Retinal pigment epithelial cell (primary cell): ENCODE measurements at regions not wholly inside any gene's neighbourhood (a gene's known extent, or its start where the extent isn't known, plus 50 kb on each side); places are given as distances from the start of the nearest gene placed in this dataset.

Experiments
- DNase-seq: peaks from one replicate; pipeline ENCODE4 v3.0.0-alpha.2; 2010; ENCODE audit warnings: low read depth
- H3K4me3 ChIP-seq: 2 replicates; pipeline ENCODE4 v1.5.1; 2011; ENCODE audit warnings: mild to moderate bottlenecking, low read length, control low read depth, moderate library complexity
- TF ChIP-seq, protein P1 (sequence below): conservative IDR thresholded peaks from 2 replicates; pipeline ENCODE4 v1.5.1; 2011; ENCODE audit warnings: low read depth, low read length, control low read depth, inconsistent platforms

DNA sequence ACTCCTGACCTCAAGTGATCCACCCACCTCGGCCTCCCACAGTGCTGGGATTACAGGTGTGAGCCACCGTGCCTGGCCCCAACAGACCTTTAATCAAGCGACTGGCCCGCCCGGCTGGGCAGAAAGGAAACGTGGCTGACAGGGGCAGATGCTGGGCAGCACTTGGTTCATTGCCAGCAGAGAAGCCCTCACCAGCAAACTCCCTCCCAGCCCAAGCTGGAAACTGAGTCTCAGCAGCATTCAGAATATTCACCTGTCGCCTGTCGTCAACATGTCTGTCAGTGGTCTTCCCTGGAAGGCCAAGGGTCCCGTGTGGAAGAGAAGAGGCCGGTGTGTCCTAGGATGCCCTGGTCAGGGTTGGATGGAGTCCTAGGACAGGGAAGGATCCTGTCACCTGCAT lies 245.0 kb downstream of the TEX29 start:
- DNase-seq = no peak
- TF ChIP-seq, protein P1, sequence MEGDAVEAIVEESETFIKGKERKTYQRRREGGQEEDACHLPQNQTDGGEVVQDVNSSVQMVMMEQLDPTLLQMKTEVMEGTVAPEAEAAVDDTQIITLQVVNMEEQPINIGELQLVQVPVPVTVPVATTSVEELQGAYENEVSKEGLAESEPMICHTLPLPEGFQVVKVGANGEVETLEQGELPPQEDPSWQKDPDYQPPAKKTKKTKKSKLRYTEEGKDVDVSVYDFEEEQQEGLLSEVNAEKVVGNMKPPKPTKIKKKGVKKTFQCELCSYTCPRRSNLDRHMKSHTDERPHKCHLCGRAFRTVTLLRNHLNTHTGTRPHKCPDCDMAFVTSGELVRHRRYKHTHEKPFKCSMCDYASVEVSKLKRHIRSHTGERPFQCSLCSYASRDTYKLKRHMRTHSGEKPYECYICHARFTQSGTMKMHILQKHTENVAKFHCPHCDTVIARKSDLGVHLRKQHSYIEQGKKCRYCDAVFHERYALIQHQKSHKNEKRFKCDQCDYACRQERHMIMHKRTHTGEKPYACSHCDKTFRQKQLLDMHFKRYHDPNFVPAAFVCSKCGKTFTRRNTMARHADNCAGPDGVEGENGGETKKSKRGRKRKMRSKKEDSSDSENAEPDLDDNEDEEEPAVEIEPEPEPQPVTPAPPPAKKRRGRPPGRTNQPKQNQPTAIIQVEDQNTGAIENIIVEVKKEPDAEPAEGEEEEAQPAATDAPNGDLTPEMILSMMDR = no peak
- H3K4me3 ChIP-seq = no peak overlapping the region

DNA sequence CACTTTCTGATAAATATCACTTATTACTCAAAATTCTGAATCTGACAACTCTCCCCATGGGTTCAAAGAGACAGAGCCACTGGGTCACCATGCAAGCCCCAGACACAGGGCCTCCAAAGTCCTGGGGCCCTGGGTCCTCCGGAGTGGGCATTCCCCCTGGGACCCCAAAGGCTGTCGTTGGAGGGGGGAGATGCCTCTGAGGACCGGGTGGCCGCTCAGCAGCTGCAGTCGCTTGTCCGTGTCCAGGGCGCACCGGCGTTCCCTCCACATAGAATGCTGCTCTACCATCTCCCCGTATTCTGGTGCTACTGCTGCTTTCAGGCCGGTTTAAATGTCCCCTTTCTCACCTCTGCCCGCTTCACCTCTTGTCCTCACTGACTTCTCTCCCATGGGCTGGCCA lies 246.1 kb downstream of the TEX29 start:
- no peak for DNase-seq
- TF ChIP-seq, protein P1 = no peak
- H3K4me3 ChIP-seq = no peak overlapping the region

DNA sequence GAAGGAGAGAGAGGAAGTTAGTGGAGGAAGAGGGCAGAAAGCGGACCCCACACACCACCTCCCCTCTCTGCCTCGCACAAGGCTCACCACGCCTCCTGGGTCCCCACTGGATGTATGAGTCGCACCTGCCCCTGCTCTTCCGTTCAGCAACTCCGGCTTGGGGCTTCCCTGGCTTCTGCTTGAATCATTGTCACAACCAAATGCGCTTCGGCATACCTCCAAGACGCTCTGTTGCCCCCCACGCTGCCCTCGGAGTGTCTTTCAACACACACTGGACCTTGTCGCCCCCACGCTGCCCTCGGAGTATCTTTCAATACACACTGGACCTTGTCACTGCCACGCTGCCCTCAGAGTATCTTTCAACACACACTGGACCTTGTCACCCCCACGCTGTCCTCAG lies 247.2 kb downstream of the TEX29 start:
- TF ChIP-seq, protein P1 = no peak
- DNase-seq = no peak

DNA sequence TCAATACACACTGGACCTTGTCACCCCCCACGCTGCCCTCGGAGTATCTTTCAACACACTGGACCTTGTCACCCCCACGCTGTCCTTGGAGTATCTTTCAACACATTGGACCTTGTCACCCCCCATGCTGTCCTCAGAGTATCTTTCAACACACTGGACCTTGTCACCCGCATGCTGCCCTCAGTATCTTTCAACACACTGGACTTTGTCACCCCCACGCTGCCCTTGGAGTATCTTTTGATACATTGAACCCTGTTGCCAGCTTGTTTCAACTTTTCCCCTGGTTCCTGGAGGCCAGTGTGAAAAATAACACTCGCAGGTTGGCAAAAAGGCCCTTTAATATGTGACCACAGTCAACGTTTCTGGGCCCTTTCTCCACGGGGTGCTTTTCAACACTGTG lies 247.8 kb downstream of the TEX29 start:
- no peak overlapping the region for H3K4me3 ChIP-seq
- DNase-seq = no peak
- TF ChIP-seq, protein P1 = no peak

More for the DNA sequence above, 247.2 kb downstream of the TEX29 start:
- no peak overlapping the region for H3K4me3 ChIP-seq

DNA sequence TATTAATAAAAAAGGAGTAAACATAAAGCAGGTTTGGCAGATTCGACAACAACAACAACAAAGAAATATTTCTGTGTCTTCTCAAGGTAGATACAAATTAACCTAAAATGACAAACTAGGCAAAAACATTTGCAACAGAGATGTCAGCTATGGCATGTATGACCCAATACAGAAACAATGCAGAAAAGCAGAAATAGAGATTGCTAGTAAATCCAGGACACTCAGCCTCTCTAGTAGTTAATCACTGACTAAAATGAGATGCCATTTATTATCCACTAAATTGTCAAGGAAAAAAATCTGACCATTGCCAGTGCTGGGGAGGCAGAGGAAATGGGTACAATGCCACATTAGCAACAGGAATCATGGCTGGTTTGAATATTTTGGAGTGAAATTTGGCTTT lies 250.5 kb downstream of the TEX29 start:
- TF ChIP-seq, protein P1 = no peak
- no peak overlapping the region for H3K4me3 ChIP-seq
- DNase-seq = no peak

DNA sequence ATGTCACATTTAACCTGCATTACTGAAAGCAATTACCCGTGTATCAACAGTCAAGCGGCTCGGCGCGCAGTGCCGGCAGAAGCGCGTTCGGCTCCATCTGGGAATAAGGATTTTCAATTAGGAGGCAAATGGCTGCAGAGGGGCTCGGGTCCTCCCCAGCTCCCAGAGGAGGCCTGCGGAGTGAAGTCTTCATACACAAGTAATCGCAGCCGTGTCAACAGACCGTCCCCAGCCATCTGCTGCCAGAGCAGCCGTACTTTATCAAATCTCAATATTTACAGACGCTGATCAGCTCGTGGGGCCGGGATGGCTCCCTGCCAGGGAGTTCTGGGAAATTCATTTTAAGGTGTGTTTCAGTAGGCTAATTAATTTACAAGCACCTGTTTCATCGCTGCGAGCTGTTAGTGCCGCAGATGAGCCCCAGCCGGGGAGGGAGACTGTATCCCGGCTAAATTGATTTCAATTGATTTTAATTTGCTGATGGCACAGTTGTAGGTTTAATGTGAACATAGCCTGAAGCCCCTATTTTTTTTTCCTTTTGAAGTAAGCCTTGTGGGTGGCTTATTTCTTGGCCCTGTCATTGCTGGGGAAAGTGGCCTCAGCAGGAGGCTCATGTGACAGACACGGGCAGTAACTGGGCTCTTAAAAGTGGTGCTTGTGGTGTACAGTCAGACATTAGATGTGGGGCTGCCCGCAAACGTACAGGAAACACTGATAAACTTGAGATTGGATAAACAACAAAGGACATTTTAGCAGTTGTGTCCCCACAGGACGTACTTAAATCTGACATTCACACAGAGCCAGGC lies 252.7 kb downstream of the TEX29 start:
- H3K4me3 ChIP-seq = no peak overlapping the region
- no peak for DNase-seq
- TF ChIP-seq, protein P1 = no peak

DNA sequence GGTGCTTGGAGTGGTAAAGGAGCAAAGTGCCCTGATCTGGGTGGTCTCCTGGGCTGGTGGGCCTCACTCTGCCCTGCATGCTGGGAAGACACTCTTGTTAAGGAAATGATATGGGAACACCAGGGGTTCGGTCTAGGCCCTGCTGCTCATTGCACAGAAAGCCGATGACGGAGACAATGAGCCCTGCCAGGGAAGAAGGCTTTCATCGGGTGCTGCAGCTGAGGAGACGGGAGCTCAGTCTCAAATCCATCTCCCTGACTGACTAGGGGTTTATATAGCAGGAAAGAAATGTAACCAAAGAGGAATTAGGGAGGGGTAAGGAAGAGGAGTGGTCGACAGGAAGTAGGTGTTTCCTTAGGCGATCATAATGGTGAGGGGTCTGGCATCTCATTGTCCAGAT lies 253.4 kb downstream of the TEX29 start:
- DNase-seq = no peak
- H3K4me3 ChIP-seq = no peak overlapping the region
- TF ChIP-seq, protein P1 = no peak
